Epithelial cell of esophagus (primary cell): ENCODE measurements at regions not wholly inside any gene's neighbourhood (a gene's known extent, or its start where the extent isn't known, plus 50 kb on each side); places are given as distances from the start of the nearest gene placed in this dataset.

ENCODE experiments used
- DNase-seq: peaks from one replicate; pipeline ENCODE4 v3.0.0; 2010; ENCODE audit warnings: low read depth
- H3K4me3 ChIP-seq: 2 replicates; pipeline ENCODE4 v1.5.1; 2011; ENCODE audit warnings: mild to moderate bottlenecking, low read length, control low read depth
- CTCF ChIP-seq: IDR thresholded peaks from 2 replicates; pipeline ENCODE4 v1.5.1; 2011; ENCODE audit warnings: low read depth, mild to moderate bottlenecking, low read length, control low read depth, inconsistent platforms; ENCODE audit not compliant: insufficient read depth; ENCODE audit errors: missing control alignments

DNA sequence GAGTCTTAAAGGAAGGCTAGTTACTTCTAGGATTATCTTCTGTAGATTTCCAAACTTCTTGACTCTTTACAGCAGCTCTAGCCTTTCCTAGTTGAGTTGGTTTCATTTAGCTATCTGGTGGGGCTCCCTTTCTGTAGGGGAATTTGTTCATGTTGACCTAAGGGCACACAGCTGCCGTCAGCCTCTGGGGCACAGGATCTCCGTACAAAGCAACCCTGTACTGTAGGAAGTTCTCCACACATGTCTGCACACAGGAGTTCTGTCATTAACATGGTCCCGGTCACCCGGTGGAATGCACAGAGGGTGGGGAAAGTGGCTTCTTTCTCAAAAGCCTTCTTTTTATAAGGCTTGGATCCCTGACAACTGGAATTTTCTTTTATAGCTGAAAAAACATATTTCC lies 88.7 kb upstream of the TNIK start:
- DNase-seq, result no peak
- no peak overlapping the region for H3K4me3 ChIP-seq
- no peak for TF ChIP-seq CTCF

DNA sequence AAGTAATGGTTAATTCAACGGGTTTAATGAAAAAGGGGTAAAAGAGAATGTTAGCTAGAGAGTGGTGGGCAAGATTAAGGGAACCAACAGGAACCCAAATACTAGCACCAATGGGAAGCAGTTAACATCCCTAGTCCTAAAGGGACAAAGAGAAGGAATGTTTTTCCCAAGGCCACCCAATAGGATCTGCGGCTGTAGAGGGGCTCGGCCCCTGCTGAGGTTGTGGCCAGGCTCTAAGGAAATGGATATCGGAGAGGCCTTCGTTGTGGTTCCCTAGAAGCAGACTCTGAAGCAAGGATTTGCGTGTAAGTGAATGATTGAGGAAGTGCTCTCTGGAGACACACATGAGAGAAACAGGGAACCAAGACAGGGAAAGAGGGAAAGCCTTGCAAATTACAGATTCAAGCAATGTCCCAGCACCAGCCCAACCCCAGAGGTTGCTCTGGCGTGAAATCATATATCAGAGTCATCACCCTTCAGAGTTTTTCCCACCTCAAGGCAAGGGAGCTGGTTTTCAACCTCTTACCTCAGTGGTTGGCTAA lies 83.6 kb upstream of the TNIK start:
- no peak for TF ChIP-seq CTCF
- H3K4me3 ChIP-seq, result no peak overlapping the region
- DNase-seq, result no peak

- peak; percentile 33 for DNase-seq
Observed at GRCh38 chr3:171542976-171543375, 82.8 kb upstream of the TNIK start.

GRCh38 chr3:171541647-171542046 lies 81.4 kb upstream of the TNIK start:
- no peak for TF ChIP-seq CTCF
- H3K4me3 ChIP-seq, result no peak overlapping the region
- DNase-seq, result no peak

More at GRCh38 chr3:171542976-171543375, 82.8 kb upstream of the TNIK start:
- H3K4me3 ChIP-seq, result no peak overlapping the region
- TF ChIP-seq CTCF, result no peak

DNA sequence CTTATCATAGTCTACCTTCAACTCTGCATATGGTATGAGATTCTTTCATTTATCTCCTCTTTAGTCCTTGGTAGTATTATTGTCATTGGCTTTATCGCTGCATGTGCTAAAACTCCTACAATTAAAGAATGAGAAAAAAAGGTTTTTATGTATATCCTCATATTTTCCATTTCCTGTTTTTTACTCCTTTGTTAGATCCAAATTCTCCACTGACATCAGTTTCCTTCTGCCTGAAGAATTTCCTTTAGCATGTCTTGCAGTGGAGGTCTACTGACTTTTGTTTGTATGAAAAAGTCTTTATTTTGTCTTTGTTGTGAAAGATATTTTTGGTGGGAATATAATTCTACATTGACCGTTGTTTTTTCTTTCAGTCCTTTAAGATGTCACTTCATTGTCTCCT lies 81.0 kb upstream of the TNIK start:
- TF ChIP-seq CTCF, result no peak
- no peak overlapping the region for H3K4me3 ChIP-seq
- DNase-seq, result no peak

- TF ChIP-seq CTCF, result no peak
- H3K4me3 ChIP-seq, result no peak overlapping the region
- DNase-seq, result no peak
Observed at GRCh38 chr3:171535799-171536198, 75.6 kb upstream of the TNIK start.

- TF ChIP-seq CTCF, result no peak
- DNase-seq, result no peak
Observed at GRCh38 chr3:171535133-171535532, 74.9 kb upstream of the TNIK start.

More at GRCh38 chr3:171535133-171535532, 74.9 kb upstream of the TNIK start:
- H3K4me3 ChIP-seq, result no peak overlapping the region
